ENCODE measurements at regions not wholly inside any gene's neighbourhood (a gene's known extent, or its start where the extent isn't known, plus 50 kb on each side); places are given as distances from the start of the nearest gene placed in this dataset.

DNA sequence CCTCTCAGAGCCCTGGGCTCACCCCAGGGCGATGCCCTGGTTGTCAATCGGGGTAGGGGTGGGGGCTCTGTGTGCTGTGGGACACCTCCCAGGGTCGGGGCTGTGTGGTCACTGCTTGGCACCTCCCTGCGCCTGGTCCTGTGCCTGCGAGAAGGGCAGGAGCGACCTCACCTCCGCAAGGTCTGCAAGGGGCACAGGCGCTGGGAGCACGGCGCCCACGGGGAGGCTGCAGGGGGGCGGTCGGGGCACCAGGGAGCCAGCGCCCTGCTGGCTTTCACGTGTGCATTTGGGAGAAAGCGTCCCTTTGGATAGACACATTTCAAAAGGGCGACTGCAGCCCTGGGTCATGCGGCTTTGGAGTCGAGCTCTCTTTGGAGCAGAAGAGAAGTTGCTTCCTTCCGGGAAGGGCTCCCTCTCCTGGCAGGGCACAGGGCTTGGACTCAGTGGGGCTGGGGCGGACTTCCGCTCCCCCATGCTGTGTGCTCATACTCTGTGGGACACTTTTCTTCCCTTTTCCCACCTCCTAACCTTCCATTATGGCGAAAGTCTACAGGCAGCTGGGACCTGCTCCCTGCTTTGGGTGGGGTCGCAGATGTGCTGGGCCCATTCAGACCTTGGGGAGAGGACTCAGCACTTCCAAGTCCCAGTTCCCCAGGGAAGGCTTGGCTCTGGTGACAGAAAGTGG, 52.9 kb upstream of the SLC28A3 start:
- DNase-seq (ENCODE audit: extremely low read depth in 1 of 2, low read depth in 1 of 2), result no peak

DNA sequence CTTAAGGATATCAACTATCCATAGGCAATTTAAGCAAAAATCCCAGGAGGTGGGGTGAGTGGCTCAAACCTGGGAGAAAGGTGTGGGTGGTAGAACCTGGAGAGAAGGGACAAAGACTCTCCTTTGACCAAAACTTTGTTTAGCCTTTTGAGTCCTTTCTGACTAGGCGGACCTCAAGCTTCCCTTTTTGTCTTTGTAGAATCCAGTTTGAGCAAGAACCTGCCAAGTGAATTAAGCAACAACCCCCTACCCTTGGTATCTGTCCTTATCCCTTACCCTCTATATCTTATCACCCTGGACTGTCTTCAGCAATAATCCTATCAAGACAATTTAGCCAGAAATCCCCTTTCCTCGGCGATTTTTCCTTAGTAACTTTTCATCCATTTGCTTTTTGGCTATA, 53.5 kb upstream of the SLC28A3 start:
- DNase-seq (ENCODE audit: extremely low read depth in 1 of 2, low read depth in 1 of 2), result no peak

DNA sequence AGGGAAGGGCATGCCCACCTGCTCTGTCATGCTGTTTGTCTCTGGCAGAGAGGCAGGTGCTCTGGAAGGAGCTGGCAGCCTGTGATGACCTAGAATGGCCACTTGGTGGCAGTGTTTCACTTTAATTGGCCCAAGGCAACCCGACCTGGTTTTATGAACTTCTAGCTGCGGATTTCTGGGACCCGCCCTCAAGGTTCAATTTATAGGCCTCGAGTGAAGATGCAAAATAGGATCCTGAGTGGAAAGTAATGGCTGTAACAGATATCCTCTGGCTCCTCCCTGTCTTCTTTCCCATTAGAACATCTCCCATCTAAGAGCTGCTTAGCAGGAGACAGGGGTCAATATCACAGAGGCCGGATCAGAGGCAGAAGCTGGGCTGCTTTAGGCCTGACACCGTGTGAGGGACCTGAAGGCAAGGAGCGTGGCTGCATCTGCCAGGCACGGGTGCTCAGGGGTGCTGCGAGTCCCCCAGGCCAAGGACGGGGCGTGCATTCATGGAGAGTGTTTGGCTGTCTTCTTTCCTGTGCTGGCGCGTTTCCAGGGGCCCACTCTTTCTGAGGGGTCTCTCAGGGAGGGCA, 56.7 kb upstream of the SLC28A3 start:
- peak; percentile 5 to 29 for DNase-seq (ENCODE audit: extremely low read depth in 1 of 2, low read depth in 1 of 2)

DNA sequence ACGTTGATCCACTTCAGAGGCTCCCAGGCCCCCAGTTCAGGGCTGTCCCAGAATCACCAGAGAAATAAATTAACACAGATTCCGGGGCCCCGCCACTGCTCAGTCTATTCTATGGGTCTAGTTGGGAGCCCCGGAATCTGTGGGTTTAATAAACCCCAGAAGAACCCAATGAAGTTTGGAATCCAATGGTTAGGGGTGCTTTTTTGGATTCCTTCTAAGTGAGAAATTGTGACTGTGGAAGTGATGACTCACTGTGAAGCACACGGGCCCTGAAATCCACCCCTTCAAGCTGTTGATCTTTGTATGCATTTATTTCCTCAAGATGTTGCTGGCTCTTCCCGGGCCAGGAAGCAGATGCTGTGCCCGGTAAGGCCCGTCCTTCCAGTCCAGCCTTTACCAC, 57.3 kb upstream of the SLC28A3 start:
- DNase-seq (ENCODE audit: extremely low read depth in 1 of 2, low read depth in 1 of 2), result no peak

DNA sequence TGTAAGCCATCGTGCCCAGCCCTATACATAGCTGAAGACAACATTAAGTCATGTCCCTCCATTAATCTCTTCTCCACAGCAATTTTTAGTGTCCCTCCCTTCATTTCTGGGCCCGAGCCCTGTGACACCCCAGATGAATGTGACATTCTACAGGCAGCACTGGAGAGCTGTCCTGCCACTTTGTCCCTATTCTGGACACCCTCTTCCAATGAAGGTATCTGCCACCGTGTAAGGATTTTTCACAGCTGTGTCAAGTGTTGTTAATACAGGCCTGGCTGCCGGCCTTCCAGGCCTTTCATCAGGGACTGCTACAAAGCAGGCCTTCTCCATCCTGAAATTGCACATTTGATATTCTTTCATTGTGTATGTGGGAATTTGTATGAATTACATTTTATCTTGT, 62.0 kb upstream of the SLC28A3 start:
- no peak for DNase-seq (ENCODE audit: extremely low read depth in 1 of 2, low read depth in 1 of 2)

DNA sequence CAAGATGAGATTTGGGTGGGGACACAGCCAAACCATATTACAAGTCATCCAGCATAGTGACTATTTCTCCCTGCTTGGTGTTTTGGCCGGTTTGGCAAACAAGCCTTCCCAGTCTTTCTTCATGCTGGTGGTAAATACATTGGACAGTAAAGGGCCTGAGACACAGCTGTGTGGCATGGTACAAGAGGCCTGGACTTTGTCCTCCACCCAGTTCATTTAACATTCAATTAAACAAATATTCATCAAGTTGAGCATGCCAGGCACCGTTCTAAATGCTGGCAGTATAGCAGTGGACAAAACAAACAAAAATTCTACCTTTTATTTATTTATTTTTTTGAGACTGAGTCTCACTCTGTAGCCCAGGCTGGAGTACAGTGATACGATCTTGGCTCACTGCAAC, 62.7 kb upstream of the SLC28A3 start:
- no peak for DNase-seq (ENCODE audit: extremely low read depth in 1 of 2, low read depth in 1 of 2)

DNA sequence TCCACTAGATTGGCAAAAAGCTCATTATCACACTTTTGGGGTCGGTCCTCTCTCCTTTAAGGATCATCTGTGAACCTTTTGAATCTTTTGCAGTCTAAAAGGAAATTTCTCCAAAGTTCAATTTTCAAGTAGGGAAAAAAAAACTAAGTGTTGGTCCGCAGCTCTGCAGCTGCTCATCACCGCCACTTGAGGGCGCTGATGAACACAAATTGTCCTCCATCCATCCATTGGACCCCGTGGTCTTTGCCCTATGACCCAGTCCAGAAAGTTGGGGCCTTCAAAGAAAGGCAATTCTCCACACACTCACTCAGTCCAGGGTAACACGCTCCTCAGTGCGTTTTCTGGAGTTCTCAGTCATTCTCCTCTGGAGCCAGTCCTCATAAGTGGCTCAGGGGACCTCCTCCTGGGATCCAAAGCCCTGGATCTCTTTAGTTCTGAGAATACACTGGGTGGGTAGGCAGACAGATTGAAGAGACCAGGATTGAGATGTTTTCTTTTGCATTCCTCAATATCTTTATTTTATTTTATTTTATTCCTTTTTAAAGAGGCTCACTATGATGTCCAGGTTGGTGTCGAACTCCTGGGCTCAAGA, 63.6 kb upstream of the SLC28A3 start:
- DNase-seq (ENCODE audit: extremely low read depth in 1 of 2, low read depth in 1 of 2), result no peak

DNA sequence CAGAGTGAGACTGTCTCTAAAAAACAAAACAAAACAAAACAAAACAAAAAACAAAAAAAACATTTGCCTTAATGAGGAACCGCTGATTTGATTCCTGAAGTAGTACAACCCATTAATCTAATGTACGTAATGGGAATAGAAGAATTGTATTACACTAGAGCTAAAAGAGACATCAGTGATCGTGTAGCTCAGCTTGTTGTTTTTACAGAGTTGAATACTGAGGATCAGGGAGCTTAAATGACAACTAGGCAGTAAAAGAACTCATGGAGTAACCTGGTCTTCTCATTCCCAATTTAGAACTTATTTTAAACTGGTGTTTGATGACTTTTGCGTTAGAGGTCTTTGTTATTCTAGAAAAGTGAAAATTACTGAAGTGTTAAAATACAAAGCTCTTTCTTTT, 65.1 kb upstream of the SLC28A3 start:
- no peak for DNase-seq (ENCODE audit: extremely low read depth in 1 of 2, low read depth in 1 of 2)

DNA sequence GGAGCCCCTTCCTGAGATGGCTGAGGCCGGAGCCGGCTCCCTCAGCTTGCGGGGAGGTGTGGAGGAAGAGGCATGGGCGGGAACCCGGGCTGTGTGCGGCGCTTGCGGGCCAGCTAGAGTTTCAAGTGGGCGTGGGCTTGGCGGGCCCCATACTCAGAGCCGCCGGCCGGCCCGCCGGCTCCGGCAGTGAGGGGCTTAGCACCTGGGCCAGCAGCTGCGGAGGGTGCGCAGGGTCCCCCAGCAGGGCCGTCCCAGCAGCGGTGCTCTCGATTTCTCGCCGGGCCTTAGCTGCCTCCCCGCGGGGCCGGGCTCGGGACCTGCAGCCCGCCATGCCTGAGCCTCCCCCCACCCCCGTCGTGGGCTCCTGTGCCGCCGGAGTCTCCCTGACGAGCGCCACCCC, 67.9 kb upstream of the SLC28A3 start:
- DNase-seq (ENCODE audit: extremely low read depth in 1 of 2, low read depth in 1 of 2), result no peak

DNA sequence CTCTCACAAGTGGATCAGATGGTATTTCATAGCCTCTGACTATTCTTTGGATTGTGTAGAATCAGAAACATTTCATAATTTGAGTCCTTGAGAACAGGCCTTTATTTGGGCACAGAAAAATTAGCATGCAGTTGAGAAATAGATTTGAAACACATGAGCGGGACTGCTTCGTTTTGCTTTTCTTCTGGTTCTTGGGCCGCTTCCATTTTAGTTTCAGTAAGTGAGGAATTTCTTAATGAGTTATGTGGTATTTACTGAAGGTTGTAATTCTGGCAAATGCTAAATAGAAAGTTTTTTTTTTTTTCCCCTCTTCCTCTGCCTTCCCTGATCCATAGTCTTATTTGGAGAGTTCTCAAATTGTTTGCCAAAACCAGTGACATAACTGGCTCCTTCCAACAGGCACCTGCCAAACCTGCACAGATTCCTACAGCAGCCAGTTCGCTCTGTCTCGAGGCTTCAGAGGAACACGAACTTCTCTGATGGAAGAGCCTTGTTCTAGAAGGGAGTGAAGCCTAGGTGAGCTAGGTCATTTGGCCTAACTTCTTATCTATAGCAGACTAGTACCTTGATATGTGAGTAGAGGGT, 71.2 kb upstream of the SLC28A3 start:
- no peak for DNase-seq (ENCODE audit: extremely low read depth in 1 of 2, low read depth in 1 of 2)

DNA sequence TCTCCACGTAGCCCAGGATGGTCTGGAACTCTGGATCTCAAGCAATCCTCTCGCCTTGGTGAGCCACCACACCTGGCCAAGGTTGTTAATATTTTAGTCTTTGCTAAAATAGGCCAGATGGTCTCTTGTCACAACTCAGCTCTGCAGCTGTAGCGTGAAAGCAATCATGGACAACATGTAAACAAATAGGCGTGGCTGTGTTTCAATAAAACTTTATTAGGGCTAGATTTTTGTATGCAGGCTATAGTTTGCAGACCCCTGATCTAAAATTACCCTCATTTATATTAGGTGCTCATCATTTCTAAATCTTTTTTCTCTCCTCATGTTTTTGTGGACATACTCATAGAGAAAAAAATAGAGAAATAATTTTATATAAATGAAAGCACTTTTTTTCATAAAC, 72.1 kb upstream of the SLC28A3 start:
- no peak for DNase-seq (ENCODE audit: extremely low read depth in 1 of 2, low read depth in 1 of 2)

DNA sequence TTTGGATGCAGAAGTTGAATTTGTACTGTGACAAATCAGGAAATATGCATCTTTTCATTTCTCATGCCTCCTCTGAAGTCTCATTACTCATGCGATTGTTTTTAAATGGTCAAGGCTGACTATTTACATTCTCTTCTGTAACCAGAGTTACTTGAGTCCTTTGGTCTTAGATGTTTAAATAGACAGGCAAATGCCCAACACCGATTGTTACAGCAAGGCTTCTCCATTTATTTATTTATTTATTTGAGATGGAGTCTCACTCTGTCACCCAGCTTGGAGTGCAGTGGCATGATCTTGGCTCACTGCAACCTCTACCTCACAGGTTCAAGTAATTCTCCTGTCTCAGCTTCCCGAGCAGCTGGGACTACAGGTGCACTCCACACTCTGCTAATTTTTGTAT, 72.7 kb upstream of the SLC28A3 start:
- DNase-seq (ENCODE audit: extremely low read depth in 1 of 2, low read depth in 1 of 2), result no peak

DNA sequence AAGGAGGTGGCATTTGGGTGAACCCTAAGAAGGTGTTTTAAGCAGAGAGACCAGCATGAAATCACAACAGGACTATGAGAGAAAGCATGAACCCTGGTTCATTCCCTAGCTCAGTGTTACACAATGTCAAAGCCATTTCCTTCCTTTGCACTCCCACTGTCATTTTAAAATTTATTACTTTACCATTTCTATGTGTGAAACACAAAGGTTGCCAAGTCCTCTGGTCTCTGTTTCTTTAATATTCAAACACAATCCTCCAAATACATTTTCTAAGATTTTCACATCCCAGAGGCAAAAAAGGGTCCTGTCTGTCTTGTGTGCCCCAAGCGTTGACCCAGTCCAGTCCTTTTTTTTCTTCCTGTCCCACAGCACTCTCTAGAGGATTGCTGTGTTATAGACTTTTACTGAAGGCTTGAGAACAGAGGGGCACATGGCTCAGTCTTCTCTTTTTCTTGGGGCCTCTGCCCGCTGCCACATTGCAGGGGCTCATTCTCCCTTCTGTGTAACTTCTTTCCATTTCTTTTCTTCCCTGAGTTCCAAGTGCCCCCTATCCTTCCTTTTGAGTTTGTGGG, 78.6 kb upstream of the SLC28A3 start:
- no peak for DNase-seq (ENCODE audit: extremely low read depth in 1 of 2, low read depth in 1 of 2)

DNA sequence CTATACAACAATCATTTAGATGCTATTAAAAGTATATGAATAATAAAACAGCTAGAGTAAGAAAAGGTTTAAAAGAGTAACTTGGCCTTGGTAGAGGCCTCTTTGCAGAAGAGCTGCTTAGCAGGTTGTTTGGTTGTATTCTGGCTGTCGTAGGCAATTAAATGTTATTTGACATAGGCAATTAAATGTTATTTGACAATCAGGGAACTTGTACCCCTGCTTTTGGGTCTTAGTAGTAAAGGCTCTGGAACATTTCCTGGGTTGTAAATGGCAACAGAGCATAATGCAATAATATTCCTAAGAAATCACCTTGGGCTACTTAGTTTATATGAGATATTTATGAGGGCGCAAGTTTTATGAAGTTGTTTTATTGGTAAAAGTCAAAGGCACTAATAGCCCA, 84.4 kb upstream of the SLC28A3 start:
- DNase-seq (ENCODE audit: extremely low read depth in 1 of 2, low read depth in 1 of 2), result no peak

DNA sequence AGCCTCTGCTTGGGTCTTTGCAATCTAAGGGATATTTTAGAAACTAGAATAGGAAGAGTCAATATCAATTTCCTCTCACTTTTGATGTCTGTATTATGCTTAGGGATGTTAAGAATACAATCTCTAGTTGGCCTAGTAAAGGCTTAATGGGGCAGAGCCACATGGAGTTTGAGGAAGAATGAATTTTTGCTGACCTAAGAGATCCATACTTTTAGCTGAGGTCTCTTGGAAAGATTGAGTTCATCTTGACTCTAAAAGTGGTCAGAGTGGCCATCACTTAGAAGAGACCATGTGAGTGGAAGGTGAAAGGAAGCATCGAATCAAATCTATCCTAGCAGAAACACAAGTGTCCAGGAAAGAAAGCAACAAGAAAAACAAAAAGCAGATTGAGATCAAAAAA, 92.2 kb upstream of the SLC28A3 start:
- DNase-seq (ENCODE audit: extremely low read depth in 1 of 2, low read depth in 1 of 2), result no peak

DNA sequence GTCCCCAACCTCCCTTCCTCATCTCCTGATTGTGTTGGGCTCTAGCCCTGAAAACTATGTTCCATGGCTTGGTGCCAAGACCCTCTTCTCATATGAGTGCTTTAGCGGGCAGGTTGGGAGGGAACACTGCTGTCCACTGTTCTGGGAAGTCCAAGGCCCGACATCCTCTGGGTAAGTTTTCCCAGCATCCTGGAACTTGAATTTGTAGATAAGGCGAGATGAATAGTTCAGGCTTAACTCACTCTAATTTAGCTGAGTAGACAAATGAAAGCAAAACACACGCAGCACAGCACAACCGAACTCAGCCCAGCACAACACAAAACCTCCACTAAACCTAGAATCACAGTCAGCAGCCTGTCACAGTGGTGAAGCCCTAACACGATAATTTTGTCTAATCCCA, 95.3 kb upstream of the SLC28A3 start:
- no peak for DNase-seq (ENCODE audit: extremely low read depth in 1 of 2, low read depth in 1 of 2)

DNA sequence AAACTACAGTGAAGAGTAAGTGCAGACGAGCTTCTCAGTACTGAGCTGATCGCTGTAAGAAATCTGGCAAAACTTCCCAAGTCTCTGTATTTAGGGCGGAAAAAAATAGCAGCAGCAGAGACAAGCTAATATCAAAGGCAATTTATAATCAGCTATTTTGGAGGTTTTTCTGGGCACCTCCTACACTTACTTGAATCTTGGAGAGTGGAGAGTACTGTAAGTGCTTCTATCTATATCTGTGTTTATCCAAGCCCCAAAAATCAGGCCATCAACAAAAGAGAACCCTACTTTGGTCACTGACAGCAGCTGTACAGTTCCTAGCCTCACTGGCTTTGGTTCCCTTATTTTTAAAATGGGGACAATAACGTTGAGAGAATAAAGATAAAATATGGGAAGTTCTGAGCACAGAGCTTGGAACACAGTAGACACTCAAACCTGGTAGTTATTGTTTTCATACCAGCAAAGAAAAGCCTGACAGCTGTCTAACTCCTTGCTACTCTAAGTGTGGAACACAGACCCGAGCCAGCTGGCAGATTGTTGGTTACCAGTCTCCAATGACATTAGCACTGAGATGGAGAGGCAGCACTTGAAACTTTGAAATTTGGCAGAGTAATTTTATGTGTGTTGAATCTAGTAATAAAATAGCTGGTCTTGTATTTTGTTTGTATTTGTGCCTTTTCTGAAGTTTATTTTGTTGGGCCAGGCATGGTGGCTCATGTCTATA, 96.0 kb upstream of the SLC28A3 start:
- DNase-seq (ENCODE audit: extremely low read depth in 1 of 2, low read depth in 1 of 2), result no peak

DNA sequence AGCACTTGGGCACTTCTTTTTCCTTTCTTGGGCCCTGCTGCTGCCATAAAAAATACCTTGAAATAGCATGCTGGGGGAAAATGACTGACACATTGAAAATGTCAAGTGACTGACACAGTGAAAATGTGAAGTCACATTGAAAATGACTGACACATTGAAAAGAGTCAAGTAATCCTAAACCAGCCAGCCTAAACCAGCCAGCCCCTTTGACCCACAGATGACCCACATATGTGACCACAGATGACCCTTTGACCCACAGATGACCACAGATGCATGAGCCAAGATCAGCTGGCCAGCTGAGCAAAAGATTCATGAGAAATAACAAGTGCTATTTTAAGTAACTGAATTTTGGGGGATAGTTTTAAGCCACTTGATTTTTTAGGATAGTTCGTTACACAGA, 97.8 kb upstream of the SLC28A3 start:
- DNase-seq (ENCODE audit: extremely low read depth in 1 of 2, low read depth in 1 of 2), result no peak

DNA sequence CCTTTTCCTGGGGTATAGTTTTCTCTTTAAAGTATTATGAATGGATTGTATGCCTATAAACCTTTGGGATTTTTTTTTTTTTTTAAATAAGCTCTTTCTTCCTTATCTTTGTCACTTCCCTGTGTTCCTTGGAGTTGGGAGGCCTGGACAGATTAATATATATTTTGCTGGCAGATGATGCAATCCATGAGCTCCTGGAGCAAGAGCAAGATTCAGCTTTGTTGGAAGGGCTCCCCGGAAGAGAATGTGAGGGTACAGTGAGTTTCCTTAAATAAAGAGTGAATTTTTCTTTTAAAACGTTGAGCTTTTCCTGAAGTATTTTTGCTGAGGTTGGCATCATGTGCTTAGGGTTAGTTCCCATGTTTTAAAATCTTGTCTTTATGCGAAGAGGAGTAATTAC, 98.7 kb upstream of the SLC28A3 start:
- no peak for DNase-seq (ENCODE audit: extremely low read depth in 1 of 2, low read depth in 1 of 2)

DNA sequence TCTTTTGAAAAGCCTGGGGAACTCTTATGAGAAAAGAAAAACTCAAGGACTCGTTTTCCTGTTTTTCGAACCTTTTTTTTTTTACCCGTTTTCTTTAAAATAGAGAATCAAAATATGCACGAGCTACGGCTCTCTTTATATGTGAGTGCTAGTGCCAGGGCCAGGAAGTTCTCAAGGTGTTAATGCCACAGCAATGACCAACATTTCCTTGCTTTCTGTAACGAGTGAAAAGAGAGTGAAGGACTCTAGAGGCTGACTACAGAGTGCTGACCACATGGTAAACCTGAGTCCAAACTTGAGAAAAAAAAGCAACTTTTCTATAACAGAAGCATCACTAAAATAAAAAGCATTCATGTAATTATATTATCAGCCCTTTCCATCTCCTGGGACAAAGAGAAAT, 102.2 kb upstream of the SLC28A3 start:
- DNase-seq (ENCODE audit: extremely low read depth in 1 of 2, low read depth in 1 of 2), result no peak

DNA sequence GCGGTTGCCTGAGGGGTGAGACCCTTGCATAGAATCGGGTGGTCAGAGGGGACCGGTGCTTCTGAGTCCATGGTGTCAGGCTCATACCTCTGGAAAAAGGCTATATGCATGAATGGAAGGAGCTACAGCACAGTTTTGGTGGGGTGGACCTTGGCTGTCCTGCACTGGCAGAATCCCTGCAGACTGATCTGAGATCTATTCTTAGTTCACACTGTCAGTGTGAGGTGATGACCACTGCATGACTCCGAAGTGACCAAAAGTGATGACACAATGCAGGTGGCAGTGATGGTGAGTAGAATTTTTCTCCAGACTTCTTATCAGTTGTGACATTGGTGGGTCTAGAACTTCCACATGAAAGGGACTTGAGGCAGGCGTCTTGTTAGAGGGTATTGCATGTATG, 105.2 kb upstream of the SLC28A3 start:
- no peak for DNase-seq (ENCODE audit: extremely low read depth in 1 of 2, low read depth in 1 of 2)

Data from activated CD8-positive, alpha-beta memory T cell treated with anti-CD3 and anti-CD28 coated beads for 1 hour (primary cell).